Mucosa of rectum (tissue), 2 donors: ENCODE measurements at regions not wholly inside any gene's neighbourhood (a gene's known extent, or its start where the extent isn't known, plus 50 kb on each side); places are given as distances from the start of the nearest gene placed in this dataset.

Experiments
- H3K27ac ChIP-seq, 2 donors: one replicate each; pipeline ENCODE4 v1.7.0; 2013; ENCODE audit warnings: inconsistent platforms in 2 of 2, low read depth in 2 of 2, low read length in 2 of 2
- H3K27me3 ChIP-seq, 2 donors: one replicate each; pipeline ENCODE4 v1.7.0; 2013; ENCODE audit warnings: low read length in 2 of 2; ENCODE audit not compliant: control insufficient read depth in 2 of 2, insufficient read depth in 2 of 2
- H3K36me3 ChIP-seq, 2 donors: one replicate each; pipeline ENCODE4 v1.7.0; 2013; ENCODE audit warnings: low read length in 2 of 2; ENCODE audit not compliant: control insufficient read depth in 2 of 2, insufficient read depth in 2 of 2
- H3K4me1 ChIP-seq, 2 donors: one replicate each; pipeline ENCODE4 v1.7.0; 2013; ENCODE audit warnings: low read length in 2 of 2, mild to moderate bottlenecking in 1 of 2; ENCODE audit not compliant: control insufficient read depth in 2 of 2, insufficient read depth in 2 of 2
- H3K4me3 ChIP-seq, 2 donors: one replicate each; pipeline ENCODE4 v1.7.0; 2013; ENCODE audit warnings: low read length in 2 of 2
- H3K9ac ChIP-seq, 2 donors: one replicate each; pipeline ENCODE4 v1.7.0; 2013; ENCODE audit warnings: low read length in 2 of 2, low read depth in 1 of 2, mild to moderate bottlenecking in 1 of 2
- H3K9me3 ChIP-seq, 2 donors: one replicate each; pipeline ENCODE4 v1.7.0; 2013; ENCODE audit warnings: low read length in 2 of 2; ENCODE audit not compliant: control insufficient read depth in 2 of 2
- donor health status: healthy.
- donor health status: Normal muscosa, but diverticular disease.

DNA sequence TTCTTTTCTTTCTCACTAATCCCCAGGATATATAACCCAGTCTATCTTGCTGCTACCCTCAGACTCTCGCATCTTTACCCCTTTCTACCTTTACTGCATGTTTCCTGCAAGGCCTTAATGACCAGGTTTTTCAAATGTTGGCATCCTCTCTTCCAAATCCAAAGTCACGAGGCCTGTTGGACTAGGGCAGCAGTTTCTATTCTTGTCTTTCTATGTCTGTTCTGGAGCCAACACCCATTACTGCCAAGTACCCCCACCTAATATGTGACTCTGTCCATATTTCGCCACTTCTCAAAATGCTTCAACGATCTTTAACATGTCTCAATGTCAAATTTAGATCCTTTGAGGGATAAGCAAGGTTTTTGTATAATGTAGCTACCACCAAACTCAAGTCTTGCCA is 443.4 kb downstream of the BMP2 start:
- no peak overlapping the region for H3K4me3 ChIP-seq
- no peaks in the 10 kb centered on the region for H3K27me3 ChIP-seq
- no peaks in the 10 kb centered on the region for H3K4me1 ChIP-seq
- H3K9me3 ChIP-seq: no peaks in the 10 kb centered on the region
- no peak overlapping the region for H3K9ac ChIP-seq
- H3K36me3 ChIP-seq: no peaks in the 10 kb centered on the region
- H3K27ac ChIP-seq: no peak overlapping the region

- H3K36me3 ChIP-seq: no peaks in the 10 kb centered on the region
- H3K27ac ChIP-seq: no peak overlapping the region
- no peaks in the 10 kb centered on the region for H3K27me3 ChIP-seq
- no peak overlapping the region for H3K9ac ChIP-seq
- H3K4me1 ChIP-seq: no peaks in the 10 kb centered on the region
- no peak overlapping the region for H3K4me3 ChIP-seq
- no peaks in the 10 kb centered on the region for H3K9me3 ChIP-seq
Measured at GRCh38 chr20:7214081-7214740, 446.7 kb downstream of the BMP2 start.

- no peaks in the 10 kb centered on the region for H3K27me3 ChIP-seq
- no peaks in the 10 kb centered on the region for H3K9me3 ChIP-seq
- no peak overlapping the region for H3K4me3 ChIP-seq
- no peak overlapping the region for H3K27ac ChIP-seq
- no peak overlapping the region for H3K9ac ChIP-seq
- no peaks in the 10 kb centered on the region for H3K36me3 ChIP-seq
- H3K4me1 ChIP-seq: no peaks in the 10 kb centered on the region
Measured at GRCh38 chr20:7217606-7218005, 450.1 kb downstream of the BMP2 start.

DNA sequence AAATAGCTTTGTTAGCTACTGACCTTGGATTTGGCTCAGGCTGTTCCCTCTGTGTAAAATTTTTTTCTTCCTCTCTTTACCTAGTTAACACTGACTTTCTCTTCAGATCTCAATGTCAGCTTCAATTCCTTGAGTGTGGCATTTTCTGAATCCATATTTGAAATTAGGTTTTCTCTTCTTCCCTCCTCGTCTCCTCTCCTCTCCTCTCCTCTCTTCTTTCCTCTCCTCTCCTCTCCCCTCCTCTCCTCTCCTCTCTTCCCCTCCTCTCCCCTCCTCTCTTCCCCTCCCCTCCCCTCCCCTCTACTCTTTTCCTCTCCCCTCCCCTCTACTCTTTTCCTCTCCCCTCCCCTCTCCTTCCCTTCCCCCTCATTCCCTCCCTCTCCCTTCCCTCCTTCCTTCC is 453.3 kb downstream of the BMP2 start:
- no peak overlapping the region for H3K4me3 ChIP-seq
- no peaks in the 10 kb centered on the region for H3K36me3 ChIP-seq
- no peaks in the 10 kb centered on the region for H3K9me3 ChIP-seq
- H3K27me3 ChIP-seq: no peaks in the 10 kb centered on the region
- H3K27ac ChIP-seq: no peak overlapping the region
- H3K9ac ChIP-seq: no peak overlapping the region
- no peaks in the 10 kb centered on the region for H3K4me1 ChIP-seq

DNA sequence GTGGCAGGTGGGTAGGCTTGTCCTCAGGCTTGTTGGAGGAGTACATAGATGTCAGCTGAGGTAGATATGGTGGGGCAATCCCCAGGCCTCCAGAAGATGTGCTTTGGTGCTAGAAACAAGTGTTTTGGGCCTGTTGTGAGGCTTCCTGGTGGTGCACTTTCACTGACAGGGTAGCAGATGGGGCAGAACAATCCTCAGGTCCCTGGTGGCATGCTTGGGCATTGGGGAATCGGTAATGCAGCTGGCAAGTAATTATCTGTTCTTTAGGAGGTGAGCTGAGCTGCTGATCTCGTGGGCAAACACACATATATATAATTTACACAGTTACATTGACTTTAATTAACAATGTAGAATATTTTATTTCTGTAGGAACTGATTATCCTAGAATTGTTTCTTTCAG is 458.7 kb downstream of the BMP2 start:
- no peaks in the 10 kb centered on the region for H3K9me3 ChIP-seq
- no peak overlapping the region for H3K4me3 ChIP-seq
- H3K27ac ChIP-seq: no peak overlapping the region
- no peaks in the 10 kb centered on the region for H3K4me1 ChIP-seq
- no peaks in the 10 kb centered on the region for H3K36me3 ChIP-seq
- H3K27me3 ChIP-seq: no peaks in the 10 kb centered on the region
- no peak overlapping the region for H3K9ac ChIP-seq

DNA sequence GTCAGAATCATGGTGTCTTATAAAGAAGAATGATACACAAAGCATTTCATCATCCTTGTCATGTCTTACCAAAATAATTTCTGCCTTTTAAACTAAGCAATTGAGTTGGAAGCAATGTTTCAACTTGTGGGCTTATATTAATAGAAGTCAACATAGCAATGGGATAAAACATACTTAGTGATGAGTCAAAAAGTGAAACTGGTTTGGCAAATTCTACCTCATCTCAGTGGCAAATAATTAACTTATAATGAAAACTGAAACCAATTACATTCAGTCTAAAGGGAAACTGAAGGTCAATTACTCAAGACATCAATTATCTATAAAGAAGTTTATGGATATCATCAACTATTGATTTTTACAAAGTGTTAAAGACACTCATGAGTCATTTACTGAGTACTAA is 463.8 kb downstream of the BMP2 start:
- no peaks in the 10 kb centered on the region for H3K36me3 ChIP-seq
- peaks cover 0 to 2% of the 10 kb centered on the region in 2 donors for H3K9me3 ChIP-seq
- no peak overlapping the region for H3K9ac ChIP-seq
- no peaks in the 10 kb centered on the region for H3K27me3 ChIP-seq
- H3K27ac ChIP-seq: no peak overlapping the region
- H3K4me3 ChIP-seq: no peak overlapping the region
- H3K4me1 ChIP-seq: no peaks in the 10 kb centered on the region

DNA sequence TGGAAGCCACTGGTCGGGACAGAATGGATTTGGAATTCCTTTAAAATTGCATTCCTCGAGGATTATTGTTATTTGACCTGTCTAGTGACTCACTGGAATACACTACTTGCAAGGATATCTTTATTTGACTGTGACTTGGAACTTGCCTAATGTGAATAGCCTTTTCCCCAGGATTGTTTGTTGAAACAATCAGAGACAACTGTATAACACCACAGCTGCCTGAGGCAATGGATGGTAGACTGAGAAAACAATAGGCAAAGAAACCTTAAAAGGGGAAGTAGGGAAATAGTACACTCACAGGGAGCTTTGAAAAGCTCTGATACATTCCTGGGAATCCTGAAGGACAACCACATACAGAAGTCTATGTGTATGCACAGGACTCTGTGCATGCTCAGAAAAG is 465.3 kb downstream of the BMP2 start:
- Histone ChIP-seq H3K4me1 (no peaks in the 10 kb centered on the region), H3K27ac (no peak overlapping the region), H3K9me3 (peaks cover 0 to 2% of the 10 kb centered on the region in 2 donors), H3K27me3 (no peaks in the 10 kb centered on the region), H3K9ac (no peak overlapping the region), H3K4me3 (no peak overlapping the region), H3K36me3 (no peaks in the 10 kb centered on the region)

DNA sequence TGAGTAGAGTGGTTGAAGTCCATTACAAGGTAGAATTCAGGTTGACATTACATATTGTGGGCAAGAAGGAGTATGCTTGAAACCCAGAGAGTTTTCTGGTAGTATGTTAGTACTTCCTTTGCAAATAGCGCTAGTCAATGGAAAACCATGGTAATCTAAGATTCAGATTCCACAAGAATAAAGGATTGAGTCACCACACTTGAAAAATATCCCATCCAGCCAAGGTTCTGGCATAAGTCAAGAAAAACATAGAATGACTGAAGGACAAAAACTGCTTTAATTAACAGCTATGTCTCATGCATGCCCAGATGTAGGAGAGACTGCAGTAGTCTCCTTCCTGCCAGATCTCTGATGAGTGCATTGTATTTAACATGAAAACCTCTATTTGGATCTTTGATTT is 469.8 kb downstream of the BMP2 start:
- H3K36me3 ChIP-seq: no peaks in the 10 kb centered on the region
- H3K4me3 ChIP-seq: no peak overlapping the region
- no peaks in the 10 kb centered on the region for H3K4me1 ChIP-seq
- no peak overlapping the region for H3K27ac ChIP-seq
- no peaks in the 10 kb centered on the region for H3K27me3 ChIP-seq
- peaks cover 0 to 2% of the 10 kb centered on the region in 2 donors for H3K9me3 ChIP-seq
- H3K9ac ChIP-seq: no peak overlapping the region

DNA sequence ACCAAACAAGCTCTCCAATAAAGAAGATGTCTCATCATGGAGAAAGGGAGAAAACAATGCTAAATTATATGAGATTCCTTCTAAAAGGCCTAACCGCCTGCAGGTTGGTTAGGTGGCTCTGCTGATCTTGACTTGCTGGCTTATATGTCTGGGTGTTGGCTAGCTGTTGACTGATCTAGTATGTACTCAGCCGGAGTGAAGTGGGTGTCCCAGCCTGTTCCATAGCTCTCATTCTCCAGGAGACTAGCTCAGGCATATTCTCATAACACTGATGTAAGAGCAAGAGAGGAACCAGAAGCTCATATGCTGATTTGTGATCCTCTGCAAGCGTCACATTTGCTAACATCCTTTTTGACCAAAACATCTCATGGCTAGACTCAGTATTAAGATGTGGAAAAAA is 473.0 kb downstream of the BMP2 start:
- no peak overlapping the region for H3K9ac ChIP-seq
- no peaks in the 10 kb centered on the region for H3K9me3 ChIP-seq
- no peak overlapping the region for H3K27ac ChIP-seq
- no peak overlapping the region for H3K4me3 ChIP-seq
- no peaks in the 10 kb centered on the region for H3K4me1 ChIP-seq
- H3K27me3 ChIP-seq: no peaks in the 10 kb centered on the region
- no peaks in the 10 kb centered on the region for H3K36me3 ChIP-seq

GRCh38 chr20:7248281-7249201 is 481.1 kb downstream of the BMP2 start:
- Histone ChIP-seq H3K4me1 (no peaks in the 10 kb centered on the region), H3K9ac (no peak overlapping the region), H3K36me3 (no peaks in the 10 kb centered on the region), H3K27me3 (no peaks in the 10 kb centered on the region), H3K4me3 (no peak overlapping the region), H3K27ac (no peak overlapping the region), H3K9me3 (no peaks in the 10 kb centered on the region)
